ENCODE measurements at regions not wholly inside any gene's neighbourhood (a gene's known extent, or its start where the extent isn't known, plus 50 kb on each side); places are given as distances from the start of the nearest gene placed in this dataset.

- Histone ChIP-seq H3K9me3 (no peaks in the 10 kb centered on the region), H3K27ac (no peak overlapping the region), H3K27me3 (no peaks in the 10 kb centered on the region), H3K4me3 (no peak overlapping the region), H3K4me1 (peaks cover 0 to 7% (median 0%) of the 10 kb centered on the region in 4 donors), H3K36me3 (no peaks in the 10 kb centered on the region)
- no peak for TF ChIP-seq EP300 (IDR thresholded peaks at IDR 0.05)
- no peak for TF ChIP-seq CTCF (IDR thresholded peaks at IDR 0.05)
- no peak for TF ChIP-seq POLR2A (IDR thresholded peaks at IDR 0.05)
- no peak for TF ChIP-seq POLR2AphosphoS5 (IDR thresholded peaks at IDR 0.05)
- WGBS, 2 donors: 80 to 90% methylated on average over 4 of the region's 4 CpGs
- DNase-seq: no peak
- intact Hi-C loops (cut with DNase I): no loop called here
Measured at GRCh38 chr11:30789270-30789669, 203.1 kb upstream of the MPPED2 start.

- DNase-seq: no peak
- Histone ChIP-seq H3K4me3 (no peak overlapping the region), H3K9me3 (no peaks in the 10 kb centered on the region), H3K27me3 (no peaks in the 10 kb centered on the region), H3K36me3 (no peaks in the 10 kb centered on the region), H3K4me1 (peaks cover 0 to 7% (median 0%) of the 10 kb centered on the region in 4 donors), H3K27ac (no peak overlapping the region)
- intact Hi-C loops (cut with DNase I): no loop called here
- TF ChIP-seq CTCF (IDR thresholded peaks at IDR 0.05): no peak
- TF ChIP-seq POLR2AphosphoS5 (IDR thresholded peaks at IDR 0.05): no peak
- no peak for TF ChIP-seq EP300 (IDR thresholded peaks at IDR 0.05)
- no peak for TF ChIP-seq POLR2A (IDR thresholded peaks at IDR 0.05)
- 90 to 91% methylated on average over 2 of the region's 2 CpGs for WGBS, 2 donors
Measured at GRCh38 chr11:30788849-30789248, 202.7 kb upstream of the MPPED2 start.

DNA sequence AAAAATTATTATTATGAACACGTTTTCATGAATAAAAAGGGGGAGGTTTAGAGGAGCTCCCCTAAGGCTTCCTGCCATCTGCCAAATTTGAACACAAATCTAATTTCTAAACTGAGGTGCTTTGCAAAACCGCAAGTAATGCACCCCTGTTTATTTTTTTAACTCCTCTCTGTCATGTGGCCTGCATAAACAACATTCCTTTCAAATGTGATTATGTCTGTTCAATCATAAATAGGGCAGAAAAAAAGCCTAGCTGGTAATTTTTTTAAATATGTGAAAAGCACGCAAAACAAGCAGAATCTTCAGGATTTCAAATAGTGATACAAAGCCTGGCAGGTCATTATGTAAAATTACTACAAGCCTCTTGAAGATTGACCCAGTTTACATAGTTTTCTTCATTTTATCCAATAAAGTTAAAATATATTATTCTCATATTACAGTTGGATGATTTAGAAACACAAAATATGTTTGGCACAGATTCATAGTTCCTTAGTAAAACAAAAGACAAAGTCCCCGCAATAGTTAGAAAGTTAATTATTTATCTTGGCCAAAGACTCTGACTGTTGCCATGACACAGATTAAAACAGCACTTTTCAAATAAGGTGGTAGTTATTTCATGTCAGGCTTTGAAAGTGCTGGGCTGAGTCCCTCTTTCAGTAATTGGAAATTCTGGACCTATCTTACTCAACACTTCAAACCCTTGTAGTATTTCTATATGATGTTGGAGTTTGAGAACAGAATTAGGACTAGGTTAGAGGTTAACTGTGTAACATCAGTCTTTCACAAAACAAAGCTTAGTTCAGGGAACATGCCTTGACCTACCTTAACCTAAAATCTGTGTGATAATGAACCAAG is 200.3 kb upstream of the MPPED2 start:
- WGBS, 2 donors: 16 to 58% methylated on average over 4 of the region's 4 CpGs
- intact Hi-C loops (cut with DNase I): no loop called here
- Histone ChIP-seq H3K27ac (no peak overlapping the region), H3K27me3 (no peaks in the 10 kb centered on the region), H3K9me3 (no peaks in the 10 kb centered on the region), H3K4me3 (no peak overlapping the region), H3K36me3 (no peaks in the 10 kb centered on the region), H3K4me1 (peaks cover 0 to 7% (median 0%) of the 10 kb centered on the region in 4 donors)
- DNase-seq: no peak
- TF ChIP-seq CTCF (IDR thresholded peaks at IDR 0.05) (no peak), EP300 (IDR thresholded peaks at IDR 0.05) (no peak), POLR2AphosphoS5 (IDR thresholded peaks at IDR 0.05) (no peak), POLR2A (IDR thresholded peaks at IDR 0.05) (no peak)

DNA sequence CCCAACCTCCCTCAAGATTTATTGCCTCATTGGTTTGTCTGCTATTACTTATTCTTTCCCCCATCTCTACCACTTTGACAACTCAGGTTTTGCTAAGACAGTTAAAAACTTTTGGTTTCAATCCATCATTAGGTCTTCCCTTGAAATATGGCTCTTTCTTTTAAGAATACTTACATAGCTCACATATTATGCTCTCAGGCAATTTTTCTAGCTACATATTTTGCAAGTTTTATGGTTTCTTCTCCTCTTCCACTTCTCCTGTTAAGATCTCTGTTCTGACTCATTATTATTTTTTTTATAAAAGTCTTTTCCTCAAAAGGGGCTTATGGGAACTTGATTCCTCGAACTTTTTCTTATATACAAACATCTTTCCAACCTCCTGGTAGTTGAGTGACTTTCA is 192.4 kb upstream of the MPPED2 start:
- DNase-seq: no peak
- Histone ChIP-seq H3K9me3 (peaks cover 0 to 2% (median 0%) of the 10 kb centered on the region in 4 donors), H3K36me3 (no peaks in the 10 kb centered on the region), H3K27me3 (no peaks in the 10 kb centered on the region), H3K4me1 (peaks cover 0 to 4% (median 0%) of the 10 kb centered on the region in 4 donors), H3K4me3 (no peak overlapping the region), H3K27ac (no peak overlapping the region)
- TF ChIP-seq EP300 (IDR thresholded peaks at IDR 0.05): no peak
- intact Hi-C loops (cut with DNase I): no loop called here
- WGBS, 2 donors: 51 to 53% methylated on average over 1 of the region's 1 CpG

DNA sequence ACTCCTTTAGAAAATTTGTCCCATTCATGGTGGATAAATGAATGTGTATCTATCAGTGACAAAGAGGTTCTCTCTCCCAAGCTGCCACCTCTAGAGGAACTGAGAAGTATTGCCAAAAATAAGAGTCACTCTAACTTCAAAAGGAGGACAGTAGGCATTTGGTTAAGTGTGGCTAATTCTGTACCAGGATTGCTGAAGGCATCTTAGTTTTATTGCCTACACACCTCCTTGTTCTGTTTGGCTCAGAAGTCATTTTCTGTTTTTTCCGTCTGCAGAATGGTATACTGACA is 189.0 kb upstream of the MPPED2 start:
- H3K27me3 ChIP-seq: no peaks in the 10 kb centered on the region
- H3K27ac ChIP-seq: no peak overlapping the region
- 24 to 52% methylated on average over 1 of the region's 1 CpG for WGBS, 2 donors
- no peak overlapping the region for H3K4me3 ChIP-seq
- no peaks in the 10 kb centered on the region for H3K36me3 ChIP-seq
- no peak for DNase-seq
- intact Hi-C loops (cut with DNase I): no loop called here
- H3K9me3 ChIP-seq: peaks cover 0 to 2% (median 0%) of the 10 kb centered on the region in 4 donors
- TF ChIP-seq POLR2AphosphoS5 (IDR thresholded peaks at IDR 0.05) (no peak), POLR2A (IDR thresholded peaks at IDR 0.05) (no peak), EP300 (IDR thresholded peaks at IDR 0.05) (no peak), CTCF (IDR thresholded peaks at IDR 0.05) (no peak)
- peaks cover 0 to 4% (median 0%) of the 10 kb centered on the region in 4 donors for H3K4me1 ChIP-seq
